ENCODE measurements at regions not wholly inside any gene's neighbourhood (a gene's known extent, or its start where the extent isn't known, plus 50 kb on each side); places are given as distances from the start of the nearest gene placed in this dataset.

- CTCF ChIA-PET: no interaction called here
- no peak for DNase-seq (ENCODE audit: low read depth, low spot score)
- no peak overlapping the region for H3K4me3 ChIP-seq (ENCODE audit: low read depth, low read length)
- no peak for TF ChIP-seq CTCF (IDR thresholded peaks at IDR 0.05; ENCODE audit: insufficient read depth, low read length, missing control alignments)
- POLR2A ChIA-PET: no interaction called here
Observed at GRCh38 chr12:125424909-125425308, 359.7 kb downstream of the AACS start.

GRCh38 chr12:125431516-125431915 is 366.3 kb downstream of the AACS start:
- ChIA-PET POLR2A (no interaction called here), CTCF (no interaction called here)
- no peak for DNase-seq (ENCODE audit: low read depth, low spot score)
- no peak overlapping the region for H3K4me3 ChIP-seq (ENCODE audit: low read depth, low read length)
- no peak for TF ChIP-seq CTCF (IDR thresholded peaks at IDR 0.05; ENCODE audit: insufficient read depth, low read length, missing control alignments)

- no peak for TF ChIP-seq CTCF (IDR thresholded peaks at IDR 0.05; ENCODE audit: insufficient read depth, low read length, missing control alignments)
Observed at GRCh38 chr12:125434131-125434530, 368.9 kb downstream of the AACS start.

GRCh38 chr12:125434936-125435443 is 369.8 kb downstream of the AACS start:
- no peak for TF ChIP-seq CTCF (IDR thresholded peaks at IDR 0.05; ENCODE audit: insufficient read depth, low read length, missing control alignments)
- no peak overlapping the region for H3K4me3 ChIP-seq (ENCODE audit: low read depth, low read length)
- CTCF ChIA-PET: no interaction called here
- POLR2A ChIA-PET: no interaction called here
- DNase-seq (ENCODE audit: low read depth, low spot score): no peak

More at GRCh38 chr12:125434131-125434530, 368.9 kb downstream of the AACS start:
- no peak overlapping the region for H3K4me3 ChIP-seq (ENCODE audit: low read depth, low read length)
- ChIA-PET POLR2A (no interaction called here), CTCF (no interaction called here)
- no peak for DNase-seq (ENCODE audit: low read depth, low spot score)

GRCh38 chr12:125435871-125436270 is 370.6 kb downstream of the AACS start:
- no peak overlapping the region for H3K4me3 ChIP-seq (ENCODE audit: low read depth, low read length)
- no peak for TF ChIP-seq CTCF (IDR thresholded peaks at IDR 0.05; ENCODE audit: insufficient read depth, low read length, missing control alignments)
- no peak for DNase-seq (ENCODE audit: low read depth, low spot score)
- CTCF ChIA-PET: no interaction called here
- POLR2A ChIA-PET: no interaction called here

GRCh38 chr12:125436686-125437085 is 371.5 kb downstream of the AACS start:
- ChIA-PET CTCF (no interaction called here), POLR2A (no interaction called here)
- DNase-seq (ENCODE audit: low read depth, low spot score): no peak
- no peak for TF ChIP-seq CTCF (IDR thresholded peaks at IDR 0.05; ENCODE audit: insufficient read depth, low read length, missing control alignments)
- H3K4me3 ChIP-seq (ENCODE audit: low read depth, low read length): no peak overlapping the region
